ENCODE measurements at regions not wholly inside any gene's neighbourhood (a gene's known extent, or its start where the extent isn't known, plus 50 kb on each side); places are given as distances from the start of the nearest gene placed in this dataset.

- TF ChIP-seq CTCF (IDR thresholded peaks at IDR 0.05) (no peak), POLR2A (IDR thresholded peaks at IDR 0.05) (no peak), EP300 (IDR thresholded peaks at IDR 0.05) (no peak)
Observed at GRCh38 chr15:96878129-96878528, 547.6 kb downstream of the NR2F2 start.

All from ovary (tissue), 3 donors.